DMS153 treated with DMSO at 0.1 percent for 48 hours (cell line): ENCODE measurements at regions not wholly inside any gene's neighbourhood (a gene's known extent, or its start where the extent isn't known, plus 50 kb on each side); places are given as distances from the start of the nearest gene placed in this dataset.
"Not testable (repeated sequence)": the region's sequence is repeated elsewhere in the genome, so short reads cannot be mapped to it uniquely, and the experiment has no call there.

Source experiments
- DNase-seq: peaks from one replicate; lab custom pipeline; 2025; ENCODE audit not compliant: unreplicated experiment; lab: John Stamatoyannopoulos, UW

DNA sequence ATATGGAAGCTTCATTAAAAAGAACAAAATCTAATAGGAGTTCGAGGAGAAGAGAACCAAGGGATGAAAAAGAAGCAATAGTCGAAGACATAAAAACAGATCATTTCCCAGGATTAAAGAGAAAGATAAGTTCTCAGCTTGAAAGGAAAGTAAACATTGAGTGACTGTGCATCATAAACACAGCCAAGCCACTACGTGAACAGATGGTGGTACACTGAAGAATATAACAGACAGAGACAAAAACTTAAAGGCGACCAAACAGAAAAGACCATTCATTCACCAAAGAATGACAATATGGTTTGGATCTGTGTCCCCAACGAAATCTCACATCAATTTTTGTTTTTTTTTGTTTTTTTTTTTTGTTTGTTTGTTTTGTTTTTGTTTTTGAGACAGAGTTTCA lies 210.8 kb upstream of the LINGO1 start:
- no peak for DNase-seq

DNA sequence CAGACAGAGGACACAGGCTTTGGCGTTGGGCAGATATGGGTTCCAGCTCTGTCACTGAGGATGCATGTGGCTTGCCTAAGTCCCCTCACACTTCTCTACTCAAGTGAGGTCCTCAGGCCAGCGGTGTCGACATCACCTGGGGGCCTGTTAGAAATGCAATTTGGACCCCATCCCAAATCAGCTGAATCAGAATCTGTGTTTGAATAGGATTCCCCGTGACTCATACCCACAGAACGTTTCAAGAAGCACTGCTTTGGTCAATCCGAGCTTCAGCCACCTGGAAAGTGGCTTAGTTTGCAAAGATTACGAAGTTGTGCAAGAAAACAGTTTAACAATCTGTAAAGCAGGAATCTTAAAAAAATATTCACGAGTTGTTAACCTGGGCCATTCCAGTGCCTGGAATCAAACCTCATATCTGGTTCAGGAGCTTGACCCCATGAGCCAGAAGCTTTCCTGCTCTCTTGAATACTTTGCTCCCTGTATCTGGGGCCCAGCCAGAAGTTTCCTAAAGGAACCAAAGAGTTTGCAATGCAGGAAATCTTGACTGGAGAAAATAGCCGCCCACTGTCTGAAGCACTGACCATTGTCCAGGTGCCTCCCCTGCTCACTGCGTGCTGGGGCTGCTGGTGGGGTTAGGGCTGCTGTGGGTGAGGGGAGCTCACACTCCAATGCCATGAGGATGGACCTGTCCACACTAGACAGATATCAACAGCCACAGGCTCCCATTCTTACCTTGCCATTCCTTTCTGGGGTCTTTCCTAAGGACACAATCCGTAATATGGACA lies 208.5 kb upstream of the LINGO1 start:
- DNase-seq, result no peak

DNA sequence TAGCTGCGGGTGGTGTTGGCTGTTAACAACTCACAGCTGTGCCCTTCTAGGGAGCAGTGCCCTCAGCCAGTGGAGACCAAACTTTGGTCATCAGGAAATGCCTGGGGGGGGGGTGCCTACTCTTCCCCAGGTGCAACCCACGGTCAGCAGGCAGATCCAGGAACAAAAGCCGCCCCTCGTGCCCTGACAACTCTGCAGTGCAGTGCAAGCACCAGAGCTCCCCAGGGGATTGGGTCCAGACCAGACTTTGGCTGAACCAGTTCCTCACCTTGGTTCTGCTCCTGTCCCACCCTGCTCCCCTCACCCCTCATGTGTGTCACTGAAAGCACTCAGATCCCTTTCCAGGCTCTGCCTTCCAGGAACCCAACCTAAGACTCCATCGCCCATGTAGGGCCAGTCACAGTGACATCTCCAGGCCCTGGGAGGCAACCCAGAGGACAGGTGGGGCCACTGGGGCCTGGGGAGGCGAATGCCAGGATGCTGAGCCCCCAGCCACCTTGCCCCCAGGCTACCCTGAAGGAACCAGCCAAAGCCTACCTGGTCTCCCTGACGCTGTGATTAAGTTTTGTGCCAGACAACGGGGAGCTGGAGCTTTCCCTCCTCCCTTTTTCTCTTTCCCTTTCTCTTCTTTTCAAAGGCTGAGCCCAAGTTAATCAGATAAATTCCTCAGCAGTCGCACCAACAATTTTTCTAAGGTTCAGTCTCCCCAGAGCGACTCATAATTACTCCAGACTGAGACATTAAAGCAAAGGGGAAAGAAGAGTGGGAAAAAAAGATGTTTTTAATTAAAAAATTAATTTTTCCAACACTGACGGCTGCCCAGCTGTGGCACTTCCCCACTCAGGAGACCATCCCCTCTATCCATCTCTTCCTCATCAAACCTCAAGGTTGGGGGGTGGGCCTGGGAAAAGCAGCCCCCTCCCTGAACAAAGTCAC lies 207.5 kb upstream of the LINGO1 start:
- no peak for DNase-seq

DNA sequence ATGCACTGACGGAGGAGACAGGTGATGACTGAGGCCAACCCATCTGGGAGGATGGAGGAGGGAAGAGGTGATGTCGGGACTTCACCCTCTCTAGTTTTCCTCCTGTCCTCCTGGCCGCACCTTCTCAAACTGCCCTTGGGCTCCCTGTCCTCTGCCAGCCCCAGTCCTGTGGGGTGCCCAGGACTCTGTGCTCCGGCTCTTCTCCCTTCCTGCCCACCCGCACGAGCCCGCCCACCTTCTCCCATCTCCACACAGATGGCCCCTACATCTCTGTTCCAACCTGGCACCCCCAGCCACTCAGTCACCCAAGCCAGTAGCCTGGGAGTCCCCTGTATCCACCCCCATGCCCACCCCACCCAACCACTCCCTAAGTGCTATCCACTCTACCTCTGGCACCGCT lies 206.7 kb upstream of the LINGO1 start:
- DNase-seq, result no peak

DNA sequence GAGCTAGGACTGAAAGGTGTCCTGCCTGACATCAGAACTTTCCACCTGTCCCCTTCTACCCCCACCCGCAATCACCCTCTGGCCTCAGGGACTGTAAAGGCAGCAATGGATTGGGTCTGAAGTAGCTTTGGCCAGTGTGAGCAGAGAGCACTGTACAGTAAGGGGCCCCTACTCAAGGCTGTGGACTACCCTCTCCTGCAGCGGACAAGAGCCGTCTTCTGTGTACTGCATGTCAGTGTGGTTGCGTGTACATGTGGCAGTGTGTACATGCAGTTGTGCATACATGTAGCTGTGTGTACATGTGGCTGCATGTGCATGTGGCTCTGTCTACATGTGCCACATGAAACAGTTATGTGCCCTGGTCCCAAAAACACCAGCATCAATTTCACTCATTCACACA lies 205.9 kb upstream of the LINGO1 start:
- no peak for DNase-seq

DNA sequence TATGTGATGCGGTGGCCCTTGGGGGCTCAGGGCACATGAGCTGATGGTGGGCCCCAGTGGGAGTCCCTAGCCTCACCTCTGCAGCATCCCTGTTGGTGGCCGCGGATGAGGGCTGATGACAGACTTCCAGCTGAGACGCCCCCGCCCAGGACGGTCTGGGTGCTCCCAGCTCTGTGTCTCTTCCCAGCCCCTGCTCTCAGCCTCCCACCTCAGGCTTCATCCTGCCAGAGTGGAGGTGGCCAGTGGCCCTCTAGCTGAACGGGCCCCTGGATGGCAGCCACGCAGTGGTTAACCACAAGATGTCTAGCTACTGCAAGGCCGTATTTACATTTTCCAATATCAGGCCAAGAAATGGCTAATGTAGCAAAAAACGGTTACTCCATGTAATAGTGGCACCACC lies 205.3 kb upstream of the LINGO1 start:
- no peak for DNase-seq

DNA sequence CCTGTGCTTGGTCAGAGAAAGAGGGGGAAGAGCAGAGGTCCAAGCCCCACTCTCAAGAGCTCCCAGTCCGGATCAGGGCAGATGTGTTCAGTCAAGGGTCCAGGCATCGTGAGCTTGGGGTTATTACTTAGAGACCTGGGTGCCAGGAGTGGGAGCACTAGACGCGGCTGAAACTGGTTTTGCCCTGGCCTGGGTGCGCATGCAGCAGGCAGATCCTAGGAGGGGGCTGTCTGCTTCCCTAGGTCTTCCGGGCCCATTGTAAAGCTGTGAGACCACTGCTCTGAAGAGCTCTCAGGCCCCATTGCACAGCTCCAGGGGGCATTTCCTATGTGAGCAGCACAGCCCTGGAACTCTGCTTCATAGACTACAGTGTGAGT lies 204.9 kb upstream of the LINGO1 start:
- no peak for DNase-seq

DNA sequence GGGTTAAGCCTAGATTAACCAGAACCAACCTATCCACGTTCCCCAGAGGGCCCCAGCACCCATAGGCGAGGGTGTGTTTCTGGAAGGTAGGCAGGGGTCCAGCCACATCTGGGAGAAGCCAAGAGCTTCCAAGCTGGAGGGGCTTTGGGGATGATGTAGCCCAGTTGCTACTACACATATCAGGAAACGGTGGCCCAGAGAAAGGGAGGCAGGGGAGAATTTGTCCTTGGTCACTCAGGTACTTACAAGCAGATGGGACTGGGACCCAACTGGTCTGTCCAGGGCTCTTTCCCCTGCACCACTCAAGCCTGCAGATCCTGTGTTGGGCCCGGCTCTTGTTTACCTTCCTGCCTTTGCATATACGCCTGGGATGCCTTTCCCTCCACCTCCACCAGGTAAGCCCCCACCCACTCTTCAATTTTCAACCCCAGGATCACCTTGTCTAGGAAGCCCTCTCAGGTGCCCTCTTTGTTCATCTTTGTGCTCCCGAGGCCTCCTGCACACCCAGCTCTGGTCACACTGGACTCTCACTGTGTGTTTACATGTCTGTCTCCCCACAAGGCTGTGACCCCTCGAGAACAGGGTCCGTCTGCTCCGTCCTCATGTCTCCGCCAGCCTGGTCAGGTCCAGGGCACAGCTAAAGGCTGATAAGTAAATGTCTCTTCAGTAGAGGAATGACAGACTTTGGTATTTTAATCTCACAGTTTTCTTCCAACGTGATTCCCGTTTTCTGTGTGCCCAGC lies 204.4 kb upstream of the LINGO1 start:
- DNase-seq, result no peak

DNA sequence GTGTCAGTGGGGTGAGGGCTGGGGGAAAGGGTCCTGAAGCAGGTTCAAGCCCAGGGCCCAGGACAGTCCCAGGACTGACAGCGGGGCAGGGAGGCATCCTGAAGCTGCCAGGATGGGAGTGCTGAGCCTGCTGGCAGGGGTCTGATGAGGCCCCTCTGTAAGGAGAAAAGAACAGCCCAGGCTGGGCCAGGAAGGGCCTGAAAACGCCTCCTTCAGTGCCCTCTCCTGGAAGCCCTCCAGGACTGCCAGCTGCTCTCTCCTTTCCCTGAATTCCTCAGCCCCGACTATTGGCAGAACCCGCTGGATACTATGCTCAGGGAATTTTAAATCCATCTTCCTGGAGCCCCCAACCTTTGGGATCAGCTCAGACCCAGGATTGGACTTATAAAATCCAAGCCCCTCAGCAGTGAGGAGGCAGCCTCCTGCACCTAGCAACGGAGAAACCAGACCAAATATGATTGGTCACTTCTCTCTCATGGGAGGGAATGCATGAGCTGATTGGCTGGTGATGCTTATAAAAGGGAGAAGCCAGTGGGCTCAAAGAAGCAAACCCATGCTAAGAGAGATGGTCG lies 203.5 kb upstream of the LINGO1 start:
- no peak for DNase-seq

DNA sequence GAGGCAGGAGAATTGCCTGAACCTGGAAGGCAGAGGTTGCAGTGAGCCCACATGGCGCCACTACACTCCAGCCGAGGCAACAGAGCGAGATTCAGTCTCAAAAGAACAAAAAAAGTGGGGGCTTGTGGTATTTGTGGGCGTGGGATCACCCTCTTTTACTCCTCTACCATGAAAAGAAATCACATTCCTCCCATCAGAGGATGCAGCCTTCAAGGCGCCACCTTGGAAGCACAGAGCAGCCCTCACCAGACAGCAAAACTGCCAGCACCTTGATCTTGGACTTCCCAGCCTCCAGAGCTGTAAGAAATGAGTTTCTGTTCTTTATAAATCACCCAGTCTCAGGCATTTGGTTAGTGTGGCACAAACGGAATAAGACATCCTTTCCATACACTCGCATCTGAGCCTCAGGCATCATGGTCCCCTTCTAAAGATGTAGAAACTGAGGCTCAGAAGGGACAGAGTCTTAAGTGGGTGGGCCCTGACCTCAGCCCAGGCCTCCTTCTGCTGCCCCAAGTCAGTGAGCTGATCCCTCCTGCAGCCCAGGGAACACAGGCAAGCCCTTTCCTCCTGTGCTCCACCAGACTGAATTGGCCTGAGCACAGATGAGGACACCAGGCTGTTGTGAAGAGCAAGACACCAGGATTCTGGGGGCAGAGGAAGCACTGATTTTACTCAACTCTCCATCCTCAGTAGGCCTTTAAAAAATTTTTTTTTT lies 201.7 kb upstream of the LINGO1 start:
- no peak for DNase-seq

DNA sequence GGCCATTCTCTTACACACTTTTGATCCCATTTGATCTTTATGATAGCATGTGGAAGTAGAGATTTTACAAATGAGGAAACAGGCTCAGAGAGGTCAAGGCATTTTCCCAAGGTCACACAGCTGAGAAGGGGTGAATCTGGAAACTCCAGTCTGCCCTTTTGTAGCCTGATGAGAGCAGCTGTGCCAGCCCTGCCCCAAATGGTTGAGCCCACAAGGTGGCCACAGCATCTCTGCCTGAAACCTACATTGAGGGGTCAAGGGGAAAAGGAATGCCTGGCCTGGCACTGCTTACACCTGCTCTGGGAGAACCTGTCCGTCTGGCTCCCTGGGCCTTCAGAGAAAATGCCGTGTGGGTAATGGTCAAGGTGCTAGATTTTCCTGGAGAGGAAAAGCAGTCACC lies 200.2 kb upstream of the LINGO1 start:
- DNase-seq, result no peak

DNA sequence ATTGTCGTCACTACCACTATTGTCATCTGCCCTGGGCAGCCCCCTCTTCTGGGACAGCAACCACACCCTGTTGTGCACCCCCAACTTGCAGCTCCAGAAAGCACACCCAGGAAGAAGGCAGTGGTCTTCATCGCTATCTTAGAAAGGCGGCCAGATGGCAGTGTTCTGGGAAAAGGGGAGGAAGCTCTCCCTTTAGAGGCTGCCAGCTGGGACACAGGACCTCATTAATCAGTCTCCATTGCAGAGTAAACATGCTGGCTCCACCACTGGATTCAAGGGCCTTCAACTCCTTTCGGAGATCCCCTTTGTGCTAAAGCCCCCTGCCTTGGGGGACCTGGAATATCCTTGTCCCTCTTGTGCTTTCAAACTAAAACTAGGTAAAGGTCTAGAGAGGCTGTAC lies 199.3 kb upstream of the LINGO1 start:
- DNase-seq, result no peak

DNA sequence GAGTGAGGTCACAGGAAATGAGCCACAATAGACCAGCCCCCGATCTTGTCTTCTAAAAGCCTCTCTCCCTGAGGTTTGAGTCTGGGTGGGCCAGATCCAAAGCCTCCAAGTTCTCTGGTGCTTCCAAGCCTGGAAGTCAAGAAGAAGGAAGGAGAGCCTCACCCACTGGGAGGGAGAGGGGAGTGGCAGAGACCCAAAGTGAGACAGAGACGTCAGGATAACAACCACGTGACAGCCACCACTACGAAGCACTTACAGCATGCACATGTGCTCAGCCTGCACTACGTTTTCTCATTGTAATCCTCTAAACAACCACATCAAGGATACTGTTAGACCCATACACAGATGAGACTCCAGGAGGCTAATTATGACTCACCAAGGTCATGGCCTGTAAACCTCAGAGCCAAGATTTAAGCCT lies 197.3 kb upstream of the LINGO1 start:
- no peak for DNase-seq

DNA sequence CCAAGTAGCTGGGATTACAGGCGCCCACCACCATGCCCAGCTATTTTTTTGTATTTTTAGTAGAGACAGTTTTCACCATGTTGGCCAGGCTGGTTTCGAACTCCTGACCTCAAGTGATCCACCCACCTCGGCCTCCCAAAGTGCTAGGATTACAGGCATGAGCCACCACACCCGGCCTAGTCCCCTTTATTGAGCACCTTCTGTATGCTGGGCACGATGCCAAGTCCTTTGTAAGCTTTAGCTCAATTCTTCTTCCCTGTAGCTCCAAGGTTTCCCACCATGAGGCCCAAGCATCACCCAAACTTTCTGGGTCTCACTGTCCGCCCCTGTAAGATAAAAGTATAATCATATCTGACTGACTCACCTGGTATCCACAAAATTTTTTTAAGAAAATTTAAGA lies 196.6 kb upstream of the LINGO1 start:
- DNase-seq, result not testable (repeated sequence)

DNA sequence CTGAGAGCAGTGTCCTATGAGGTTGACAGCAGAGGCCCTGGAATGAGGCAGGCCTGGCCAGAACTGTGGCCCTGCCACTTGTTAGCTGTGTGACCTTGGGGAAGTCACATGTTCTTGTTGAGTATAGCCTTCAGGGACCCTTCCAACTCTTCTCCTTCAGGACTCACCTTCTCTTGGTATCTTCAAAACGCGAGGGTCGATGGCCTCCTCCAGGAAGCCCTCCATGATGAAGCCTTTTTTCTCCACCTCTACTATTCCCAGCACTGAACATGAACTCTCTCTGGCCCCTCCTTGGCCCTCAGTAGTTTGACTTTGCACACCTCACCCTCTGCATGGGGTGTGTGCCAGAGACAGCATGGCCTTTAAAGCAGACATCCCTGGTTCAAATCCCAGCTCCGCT lies 195.1 kb upstream of the LINGO1 start:
- DNase-seq, result no peak

DNA sequence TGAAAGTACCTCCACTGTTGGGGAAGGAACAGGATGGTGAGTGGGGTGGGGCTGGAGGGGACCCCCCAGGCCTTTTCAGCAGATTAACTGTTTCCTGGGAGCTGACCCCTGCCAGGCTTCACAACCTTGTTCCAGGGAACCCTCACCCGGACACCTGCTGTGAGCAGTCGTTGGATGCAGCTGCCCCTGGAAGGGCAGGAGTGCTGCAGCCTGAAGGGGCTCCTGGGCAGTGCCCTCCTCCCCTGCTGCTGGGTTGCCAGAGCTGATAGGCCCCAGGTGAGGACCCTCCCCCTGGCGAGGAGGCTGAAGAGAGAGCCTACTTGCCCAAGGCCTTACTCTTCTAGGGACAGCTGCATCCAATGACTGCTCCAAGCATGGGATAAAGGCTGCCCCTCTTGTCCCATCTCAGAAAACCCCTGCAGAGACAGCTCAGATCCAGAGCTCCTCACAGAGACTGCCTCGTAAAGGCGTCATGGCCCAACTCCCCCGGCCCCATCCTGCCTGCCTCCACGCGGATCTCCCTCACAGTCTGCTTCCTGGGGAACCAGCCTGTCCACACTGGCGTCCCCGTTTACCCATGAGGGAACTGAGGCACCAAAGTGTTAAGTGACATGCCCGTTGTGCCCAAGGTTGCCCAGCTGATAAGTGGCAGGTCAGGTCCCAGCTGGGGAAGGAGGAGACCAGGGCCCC lies 193.4 kb upstream of the LINGO1 start:
- DNase-seq, result no peak

DNA sequence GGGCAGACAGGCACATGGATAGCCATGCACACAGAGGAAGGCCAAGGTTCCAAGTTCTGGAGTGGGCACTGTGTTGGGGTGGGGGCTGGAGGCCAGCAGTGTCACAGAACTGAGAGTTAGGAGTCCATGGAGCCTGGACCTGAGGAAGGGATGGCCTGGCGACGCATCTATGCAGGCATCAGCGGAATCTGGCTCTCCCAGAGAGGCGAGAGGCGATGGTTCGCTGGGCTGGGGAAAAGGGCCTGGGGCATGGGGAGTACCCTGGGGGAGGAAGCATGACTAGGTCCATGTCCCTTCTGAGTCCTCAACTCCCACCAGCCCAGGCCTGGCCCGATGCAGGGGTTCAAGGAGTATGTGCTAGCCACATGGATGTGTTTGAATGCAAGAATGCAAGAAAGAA lies 192.8 kb upstream of the LINGO1 start:
- DNase-seq, result no peak

DNA sequence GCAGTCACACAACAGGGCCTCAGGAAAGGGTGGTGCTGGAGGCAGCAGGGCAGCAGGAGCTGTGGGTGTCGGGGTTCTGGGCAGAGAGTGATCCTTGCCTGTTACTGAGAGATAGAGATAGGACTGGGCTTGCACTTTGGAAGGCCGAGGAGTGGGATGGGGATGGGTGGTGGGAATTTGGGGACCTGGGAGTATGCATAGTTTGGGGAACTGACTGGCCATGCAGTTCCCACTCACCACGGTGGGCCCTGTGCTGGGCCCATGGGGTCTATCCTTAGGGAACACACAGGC lies 192.5 kb upstream of the LINGO1 start:
- DNase-seq, result no peak

DNA sequence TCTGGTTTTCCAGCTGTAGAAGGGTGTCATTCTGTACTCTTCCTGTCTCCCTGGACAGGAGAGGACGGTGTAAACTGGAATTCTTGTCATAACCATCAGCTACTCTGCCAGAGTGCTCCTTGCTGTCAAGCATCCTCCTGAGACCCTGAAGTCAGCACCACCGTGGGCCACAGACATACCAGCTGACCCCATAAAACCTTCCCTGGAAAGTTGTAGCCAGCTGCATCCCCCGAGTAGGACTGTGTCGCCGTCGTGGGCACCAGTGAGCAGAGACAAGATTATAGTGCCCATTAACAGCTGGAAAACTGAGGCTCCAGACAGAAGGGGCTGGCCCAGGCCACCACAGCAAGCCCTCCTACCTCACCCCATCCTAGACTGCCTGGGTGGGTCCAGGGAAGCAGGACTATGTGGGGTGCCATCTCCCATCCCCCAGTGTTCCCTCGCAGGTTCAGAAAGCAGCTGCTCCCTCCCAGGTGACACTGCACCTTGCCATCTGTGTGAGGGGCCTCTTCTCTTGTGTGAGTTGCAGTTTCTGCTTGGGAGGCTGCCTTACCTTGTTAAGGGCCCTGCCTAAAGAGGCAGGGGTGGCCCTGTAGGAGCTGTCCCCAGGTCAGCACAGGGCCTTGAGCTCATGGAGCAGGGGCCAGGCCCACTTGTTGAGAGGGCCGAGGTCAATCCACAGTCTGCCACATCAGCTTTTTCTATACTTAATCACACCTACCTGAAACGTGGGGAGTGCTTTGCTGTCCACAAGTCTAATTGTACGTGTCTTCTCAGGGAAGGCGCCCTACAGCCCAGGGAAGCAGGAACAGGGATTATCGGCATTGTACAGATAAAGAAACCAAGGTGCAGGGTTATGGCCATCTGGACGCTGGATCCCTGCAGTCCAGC lies 191.9 kb upstream of the LINGO1 start:
- DNase-seq, result no peak
